Endothelial cell of umbilical vein (primary cell): ENCODE measurements at regions not wholly inside any gene's neighbourhood (a gene's known extent, or its start where the extent isn't known, plus 50 kb on each side); places are given as distances from the start of the nearest gene placed in this dataset.

Experiments
- CTCF ChIP-seq, 2 donors: IDR thresholded peaks; 1 replicate in 1 of 2; 2 replicates in 1 of 2; pipeline ENCODE4 v1.5.1; 2011; ENCODE audit warnings: low read length in 2 of 2, mild to moderate bottlenecking in 2 of 2, moderate library complexity in 2 of 2, control low read depth in 1 of 2, inconsistent platforms in 1 of 2, low read depth in 1 of 2; ENCODE audit not compliant: insufficient read depth in 1 of 2; ENCODE audit errors: extremely low read depth in 1 of 2
- EZH2 ChIP-seq: IDR thresholded peaks from 2 replicates; pipeline ENCODE4 v1.6.1; 2012; ENCODE audit warnings: borderline replicate concordance, low read depth, mild to moderate bottlenecking, moderate library complexity, low read length, inconsistent platforms; ENCODE audit not compliant: severe bottlenecking
- FOS ChIP-seq: IDR thresholded peaks from 2 replicates; pipeline ENCODE4 v1.6.1; 2011; ENCODE audit warnings: mild to moderate bottlenecking, low read length, moderate library complexity, borderline replicate concordance; ENCODE audit not compliant: insufficient read depth
- GATA2 ChIP-seq: IDR thresholded peaks from 2 replicates; pipeline ENCODE4 v1.7.0; 2011; ENCODE audit warnings: low read depth, mild to moderate bottlenecking, moderate library complexity, mixed read lengths, low read length; ENCODE audit not compliant: insufficient read length, insufficient read depth
- JUN ChIP-seq: IDR thresholded peaks from 2 replicates; pipeline ENCODE4 v1.6.1; 2011; ENCODE audit warnings: borderline replicate concordance, low read depth; ENCODE audit not compliant: insufficient read length, insufficient read depth
- MAX ChIP-seq: IDR thresholded peaks from 2 replicates; pipeline ENCODE4 v1.6.1; 2011; ENCODE audit not compliant: insufficient read depth, insufficient read length
- MYC ChIP-seq: IDR thresholded peaks from one replicate; pipeline ENCODE4 v1.6.1; 2011; ENCODE audit warnings: mild to moderate bottlenecking, low read depth, low read length
- POLR2A ChIP-seq: IDR thresholded peaks from 2 replicates; pipeline ENCODE4 v1.6.1; 2012; ENCODE audit warnings: low read depth, mild to moderate bottlenecking, control low read depth, low read length
- POLR2AphosphoS5 ChIP-seq: IDR thresholded peaks from 2 replicates; pipeline ENCODE4 v1.6.1; 2012; ENCODE audit warnings: low read depth, mild to moderate bottlenecking, control low read depth, low read length, moderate library complexity; ENCODE audit not compliant: insufficient read depth

- TF ChIP-seq CTCF (IDR thresholded peaks at IDR 0.05; ENCODE audit: extremely low read depth in 1 of 2, insufficient read depth in 1 of 2, low read depth in 1 of 2, low read length in 2 of 2) (no peak), POLR2AphosphoS5 (no peak), EZH2 (no peak), MAX (no peak), POLR2A (no peak), GATA2 (no peak), MYC (no peak), JUN (no peak), FOS (no peak)
These were observed 123.8 kb downstream of the DUSP6 start for GRCh38 chr12:89228491-89228890.
